CD4-positive, alpha-beta T cell treated with Interleukin-4 for 4 hours (primary cell): ENCODE measurements at regions not wholly inside any gene's neighbourhood (a gene's known extent, or its start where the extent isn't known, plus 50 kb on each side); places are given as distances from the start of the nearest gene placed in this dataset.

Source experiments
- DNase-seq: peaks from one replicate; pipeline ENCODE4 v3.0.0-alpha.2; 2020

GRCh38 chr22:47576908-47577307 lies 814.5 kb downstream of the TBC1D22A start:
- no peak for DNase-seq

- no peak for DNase-seq
Measured at GRCh38 chr22:47575291-47575690, 812.8 kb downstream of the TBC1D22A start.

GRCh38 chr22:47574556-47574955 lies 812.1 kb downstream of the TBC1D22A start:
- DNase-seq, result no peak

- DNase-seq, result no peak
Measured at GRCh38 chr22:47573141-47573540, 810.7 kb downstream of the TBC1D22A start.

- DNase-seq, result no peak
Measured at GRCh38 chr22:47572443-47572842, 810.0 kb downstream of the TBC1D22A start.

GRCh38 chr22:47571616-47572015 lies 809.2 kb downstream of the TBC1D22A start:
- no peak for DNase-seq

- DNase-seq, result no peak
Measured at GRCh38 chr22:47570851-47571250, 808.4 kb downstream of the TBC1D22A start.

- no peak for DNase-seq
Measured at GRCh38 chr22:47570300-47570685, 807.8 kb downstream of the TBC1D22A start.

GRCh38 chr22:47569389-47570299 lies 807.2 kb downstream of the TBC1D22A start:
- no peak for DNase-seq

GRCh38 chr22:47568700-47569099 lies 806.2 kb downstream of the TBC1D22A start:
- no peak for DNase-seq

GRCh38 chr22:47567126-47568090 lies 805.0 kb downstream of the TBC1D22A start:
- DNase-seq, result no peak

- no peak for DNase-seq
Measured at GRCh38 chr22:47566491-47566890, 804.0 kb downstream of the TBC1D22A start.

- no peak for DNase-seq
Measured at GRCh38 chr22:47565607-47566006, 803.2 kb downstream of the TBC1D22A start.

GRCh38 chr22:47564651-47565434 lies 802.4 kb downstream of the TBC1D22A start:
- no peak for DNase-seq

- no peak for DNase-seq
Measured at GRCh38 chr22:47564158-47564450, 801.7 kb downstream of the TBC1D22A start.

- no peak for DNase-seq
Measured at GRCh38 chr22:47563406-47564157, 801.1 kb downstream of the TBC1D22A start.

- no peak for DNase-seq
Measured at GRCh38 chr22:47561766-47562165, 799.3 kb downstream of the TBC1D22A start.

GRCh38 chr22:47561115-47561675 lies 798.7 kb downstream of the TBC1D22A start:
- no peak for DNase-seq

GRCh38 chr22:47558828-47559700 lies 796.6 kb downstream of the TBC1D22A start:
- DNase-seq, result no peak

GRCh38 chr22:47556473-47556872 lies 794.0 kb downstream of the TBC1D22A start:
- no peak for DNase-seq

GRCh38 chr22:47553436-47553835 lies 791.0 kb downstream of the TBC1D22A start:
- no peak for DNase-seq
